T follicular helper cell (primary cell): ENCODE measurements at regions not wholly inside any gene's neighbourhood (a gene's known extent, or its start where the extent isn't known, plus 50 kb on each side); places are given as distances from the start of the nearest gene placed in this dataset.
"Not testable (repeated sequence)": the region's sequence is repeated elsewhere in the genome, so short reads cannot be mapped to it uniquely, and the experiment has no call there.

Experiments used
- DNase-seq: peaks from one replicate; pipeline ENCODE4 v3.0.0-alpha.2; 2020; ENCODE audit warnings: low read depth

DNA sequence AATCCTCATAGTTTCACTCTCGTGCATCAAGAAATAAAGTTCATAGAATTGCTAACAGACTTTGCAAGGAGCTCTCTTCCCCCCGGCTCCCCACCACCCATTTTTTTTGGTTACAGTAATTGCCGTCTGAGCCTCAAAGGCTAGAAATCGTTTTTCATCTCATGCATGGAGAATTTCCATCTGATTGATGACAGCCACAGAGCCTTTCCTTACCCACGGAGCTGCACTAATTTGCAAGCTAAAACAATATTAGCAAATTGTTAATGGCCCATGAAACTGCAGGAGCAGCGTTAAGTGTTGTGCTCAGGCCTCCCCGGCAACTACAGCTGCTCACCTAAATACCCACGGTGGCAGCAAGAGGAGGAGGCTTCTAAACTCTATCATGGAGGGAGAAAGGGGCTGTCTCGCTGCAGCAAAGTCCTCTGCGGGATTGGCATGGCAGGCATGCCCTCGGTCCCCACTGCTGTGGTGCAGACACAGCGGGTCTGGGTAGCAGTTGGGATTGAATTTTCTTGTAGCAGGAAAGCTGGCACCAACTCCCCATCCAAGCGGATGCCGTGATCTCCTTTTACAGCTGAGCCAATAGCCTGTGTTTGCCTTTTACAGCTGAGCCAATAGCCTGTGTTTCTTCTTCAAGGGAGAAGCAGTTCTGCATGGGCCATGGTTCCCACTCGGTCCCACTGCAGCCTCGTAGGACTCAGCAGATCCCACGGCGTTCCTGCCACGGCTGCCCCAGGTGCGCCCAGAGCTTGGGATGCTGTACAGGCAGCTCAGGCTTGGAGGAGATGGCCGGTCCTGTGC, 412.3 kb downstream of the BRD1 start:
- DNase-seq, result no peak

DNA sequence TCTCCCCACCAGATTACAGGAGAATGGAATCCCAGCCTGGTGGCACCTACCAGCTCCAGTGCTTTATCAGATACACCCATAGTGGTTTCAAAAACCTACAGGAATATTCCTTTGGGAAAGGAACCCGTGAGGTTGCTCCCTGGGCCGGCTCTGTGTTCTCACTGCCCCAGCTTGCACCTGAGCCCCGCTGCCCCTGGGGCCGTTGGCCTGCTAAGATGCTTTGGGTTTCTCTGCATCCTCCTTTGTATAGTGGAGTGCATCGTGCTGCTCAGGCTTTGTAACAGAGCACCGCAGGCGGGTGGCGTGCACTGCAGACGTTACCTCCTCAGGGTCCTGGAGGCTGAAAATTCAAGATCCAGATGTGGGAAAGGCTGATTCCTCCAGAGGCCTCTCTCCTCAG, 414.1 kb downstream of the BRD1 start:
- no peak for DNase-seq

GRCh38 chr22:49413146-49413545, 414.5 kb downstream of the BRD1 start:
- DNase-seq, result no peak

DNA sequence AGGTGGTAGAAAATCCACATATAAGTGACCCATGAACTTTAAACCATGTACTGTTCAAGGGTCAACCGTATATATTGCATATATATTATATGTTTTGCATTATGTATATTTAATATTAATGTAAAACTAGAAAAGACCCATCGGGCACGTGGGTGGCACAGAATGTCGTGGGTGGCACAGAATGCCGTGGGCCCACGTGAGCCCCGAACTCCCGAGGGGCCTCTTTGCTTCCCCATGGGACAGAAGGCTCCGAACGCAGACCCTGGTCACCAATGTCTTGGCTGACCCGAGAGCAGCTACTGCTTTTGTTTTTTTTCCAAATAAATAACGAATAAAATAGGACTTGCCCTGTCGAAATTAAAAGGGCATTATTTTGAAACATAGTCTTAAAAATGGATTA, 415.4 kb downstream of the BRD1 start:
- DNase-seq, result no peak

DNA sequence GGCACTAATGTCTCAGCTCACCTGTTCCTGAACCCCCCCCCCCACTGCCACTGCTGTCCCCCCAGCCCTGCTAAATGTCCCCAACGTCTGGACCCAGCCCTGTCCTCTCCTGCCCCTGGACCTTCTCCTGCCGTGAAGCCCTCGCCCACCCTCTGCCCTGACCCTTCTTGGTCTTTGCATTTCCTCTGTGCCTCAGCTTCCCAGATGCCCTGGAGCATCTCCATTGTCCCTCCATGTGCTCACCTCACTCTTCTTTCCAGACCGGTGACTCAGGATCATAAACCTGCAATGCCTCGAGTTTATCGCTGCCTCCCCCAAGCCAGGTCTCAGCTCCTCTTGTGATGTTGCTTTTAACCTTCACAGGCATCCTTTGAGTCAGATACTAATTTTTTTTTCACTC, 416.4 kb downstream of the BRD1 start:
- DNase-seq, result no peak

DNA sequence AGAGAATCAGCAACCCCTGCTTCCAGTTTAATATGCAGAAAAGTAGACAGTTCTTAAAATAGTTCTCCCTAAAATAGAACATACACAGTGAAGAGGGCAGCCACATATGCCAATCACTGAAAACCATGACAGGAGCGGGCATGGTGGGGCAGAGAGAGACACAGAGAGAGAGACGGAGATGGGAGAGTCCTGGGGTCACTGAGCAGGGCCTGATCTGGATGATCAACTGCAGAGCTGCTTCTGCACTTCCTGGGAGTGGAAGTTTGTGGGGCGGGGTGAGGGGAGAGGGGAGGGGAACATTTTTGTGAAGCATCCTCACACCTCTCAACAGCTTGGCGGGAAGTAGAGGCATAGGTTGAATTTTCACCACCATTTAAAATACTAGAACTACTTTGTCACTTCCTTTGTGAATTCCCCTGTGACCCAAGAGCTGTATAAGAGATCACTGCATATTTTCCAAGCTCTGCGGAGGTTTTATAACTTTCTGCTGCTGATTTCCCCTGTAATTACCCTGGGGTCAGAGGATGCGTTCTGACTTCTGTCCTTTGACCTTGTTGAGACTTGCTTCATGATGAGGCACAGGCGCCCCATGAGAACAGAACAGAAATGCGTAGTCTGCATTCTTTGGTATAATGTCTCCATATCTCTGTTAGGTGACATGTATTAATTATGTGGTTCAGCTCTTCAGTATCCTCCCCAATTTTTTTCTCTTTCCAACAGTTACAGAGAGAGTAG, 419.4 kb downstream of the BRD1 start:
- DNase-seq, result no peak

DNA sequence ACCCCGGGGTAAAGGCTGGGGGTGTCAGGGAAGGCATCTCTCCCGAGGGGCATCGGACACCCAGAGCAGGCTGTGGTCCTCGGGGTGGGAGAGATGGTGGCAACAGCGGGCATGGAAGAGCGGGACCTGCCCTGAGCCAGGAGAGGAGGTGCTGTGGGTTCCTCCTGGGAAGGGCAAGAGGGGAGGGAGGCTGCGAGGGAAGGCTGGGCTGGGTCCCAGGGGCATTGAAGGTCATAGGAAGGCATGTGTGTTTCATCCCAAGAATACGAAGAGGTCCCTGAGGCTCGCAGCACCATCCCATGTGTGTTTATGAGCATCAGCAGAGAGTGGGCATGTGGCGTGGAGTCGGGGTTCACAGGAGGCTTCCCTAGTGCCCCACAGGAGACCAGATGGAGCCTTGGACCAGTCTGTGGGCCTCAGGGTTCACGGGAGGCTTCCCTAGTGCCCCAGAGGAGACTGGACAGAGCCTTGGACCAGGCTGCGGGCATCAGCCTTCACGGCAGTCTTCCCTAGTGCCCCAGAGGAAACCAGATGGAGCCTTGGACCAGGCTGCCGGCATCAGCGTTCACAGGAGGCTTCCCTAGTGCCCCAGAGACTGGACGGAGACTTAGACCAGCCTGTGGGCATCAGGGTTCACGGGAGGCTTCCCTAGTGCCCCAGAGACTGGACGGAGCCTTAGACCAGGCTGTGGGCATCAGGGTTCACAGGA, 420.6 kb downstream of the BRD1 start:
- DNase-seq, result no peak

GRCh38 chr22:49406047-49406650, 421.5 kb downstream of the BRD1 start:
- no peak for DNase-seq

GRCh38 chr22:49405590-49405989, 422.1 kb downstream of the BRD1 start:
- no peak for DNase-seq

GRCh38 chr22:49404576-49405241, 423.0 kb downstream of the BRD1 start:
- DNase-seq, result no peak

- DNase-seq, result no peak
Measured at GRCh38 chr22:49404020-49404419, 423.7 kb downstream of the BRD1 start.

GRCh38 chr22:49403102-49403501, 424.6 kb downstream of the BRD1 start:
- DNase-seq, result no peak

DNA sequence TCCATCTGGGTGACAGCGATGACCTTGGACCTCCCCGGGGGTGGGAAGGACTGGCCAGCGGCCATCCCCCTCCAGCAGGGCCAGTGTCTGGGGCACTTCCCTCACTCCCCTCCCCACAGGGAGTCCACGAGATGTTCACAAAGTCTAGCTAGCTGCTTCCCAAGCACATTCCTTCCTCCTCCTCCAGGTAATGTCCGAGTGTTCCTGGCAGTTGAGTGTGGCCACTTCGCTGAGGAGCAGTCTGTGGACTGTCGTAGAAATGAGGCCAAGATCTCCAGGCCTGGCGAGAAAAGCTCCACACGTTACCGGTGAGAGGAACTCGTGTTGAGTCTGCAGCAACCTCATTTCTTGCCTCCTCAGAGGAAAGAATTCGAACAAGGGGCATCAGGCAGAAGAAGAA, 425.5 kb downstream of the BRD1 start:
- no peak for DNase-seq

DNA sequence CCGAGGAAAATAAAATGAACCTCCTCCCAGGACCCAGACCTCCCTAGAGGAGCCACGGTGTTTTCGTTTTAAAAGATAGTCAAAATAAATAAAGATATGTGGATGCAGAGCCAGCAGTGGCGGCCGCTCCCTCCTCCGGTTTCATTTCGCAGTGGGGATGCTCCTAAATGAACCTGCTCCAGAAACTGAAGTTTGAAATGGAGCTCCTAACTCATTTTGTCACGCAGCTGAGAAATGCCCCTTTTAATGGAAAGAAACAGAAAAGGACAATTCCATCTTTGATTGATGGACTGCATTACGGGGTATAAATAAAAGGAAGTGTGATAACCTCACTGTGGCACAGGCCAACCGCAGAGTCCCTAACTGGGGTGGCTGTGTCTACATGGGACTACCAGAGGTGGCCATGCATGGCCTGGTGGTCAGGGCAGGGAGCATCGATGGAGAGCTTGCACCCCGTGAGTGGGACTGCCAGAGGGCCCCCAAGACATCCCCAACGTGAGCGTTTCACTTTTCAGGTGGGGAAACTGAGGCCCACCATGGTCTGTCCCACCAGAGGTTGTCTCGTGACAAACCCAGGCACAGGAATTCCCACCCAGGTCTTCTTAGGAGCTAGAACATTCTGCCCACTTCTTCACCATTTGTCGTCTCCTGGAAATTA, 426.6 kb downstream of the BRD1 start:
- DNase-seq, result no peak

GRCh38 chr22:49400136-49400940, 427.3 kb downstream of the BRD1 start:
- no peak for DNase-seq

GRCh38 chr22:49398646-49399045, 429.0 kb downstream of the BRD1 start:
- no peak for DNase-seq

- DNase-seq, result no peak
Measured at GRCh38 chr22:49398115-49398514, 429.6 kb downstream of the BRD1 start.

GRCh38 chr22:49396817-49397216, 430.9 kb downstream of the BRD1 start:
- DNase-seq, result no peak

DNA sequence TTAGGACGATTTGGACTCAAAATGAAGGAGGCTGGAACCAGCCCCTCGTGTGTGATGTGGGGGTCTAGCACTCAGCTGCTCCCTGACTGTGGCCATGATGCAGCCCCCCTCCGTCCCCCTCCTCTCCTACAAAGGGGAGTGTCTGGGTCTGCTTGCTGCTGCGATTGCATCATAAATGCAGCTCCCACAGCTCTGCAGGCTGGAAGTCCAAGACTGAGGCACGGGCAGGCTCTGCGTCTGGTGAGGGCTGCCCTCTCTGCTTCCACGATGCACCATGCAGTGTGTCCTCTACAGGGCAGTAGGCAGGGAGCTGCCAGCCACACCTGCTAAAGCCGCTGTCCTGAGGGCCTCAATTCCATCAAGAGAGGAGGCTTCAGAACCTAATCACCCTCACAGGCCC, 432.1 kb downstream of the BRD1 start:
- no peak for DNase-seq

DNA sequence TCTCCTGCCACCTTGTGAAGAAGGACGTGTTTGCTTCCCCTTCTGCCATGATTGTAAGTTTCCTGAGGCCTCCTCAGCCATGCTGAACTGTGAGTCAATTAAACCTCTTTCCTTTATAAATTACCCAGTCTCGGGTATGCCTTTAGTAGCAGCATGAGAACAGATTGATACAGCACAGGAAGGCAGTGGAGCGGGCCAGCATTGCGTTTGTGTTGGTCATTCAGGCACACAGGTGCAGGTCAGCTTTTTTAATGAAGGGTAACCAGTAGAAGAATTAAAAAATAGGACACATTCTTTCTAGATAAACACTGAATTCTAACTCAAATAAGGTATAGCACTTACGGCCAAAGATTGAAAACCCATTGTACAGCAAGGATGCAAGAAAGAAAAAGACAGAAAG, 432.6 kb downstream of the BRD1 start:
- DNase-seq, result not testable (repeated sequence)
